GM19238 (cell line): ENCODE measurements at regions not wholly inside any gene's neighbourhood (a gene's known extent, or its start where the extent isn't known, plus 50 kb on each side); places are given as distances from the start of the nearest gene placed in this dataset.
"Not testable (repeated sequence)": the region's sequence is repeated elsewhere in the genome, so short reads cannot be mapped to it uniquely, and the experiment has no call there.

ENCODE experiments used
- DNase-seq: peaks from one replicate; pipeline ENCODE4 v3.0.0; 2011; ENCODE audit warnings: low spot score; ENCODE audit not compliant: insufficient read length

DNA sequence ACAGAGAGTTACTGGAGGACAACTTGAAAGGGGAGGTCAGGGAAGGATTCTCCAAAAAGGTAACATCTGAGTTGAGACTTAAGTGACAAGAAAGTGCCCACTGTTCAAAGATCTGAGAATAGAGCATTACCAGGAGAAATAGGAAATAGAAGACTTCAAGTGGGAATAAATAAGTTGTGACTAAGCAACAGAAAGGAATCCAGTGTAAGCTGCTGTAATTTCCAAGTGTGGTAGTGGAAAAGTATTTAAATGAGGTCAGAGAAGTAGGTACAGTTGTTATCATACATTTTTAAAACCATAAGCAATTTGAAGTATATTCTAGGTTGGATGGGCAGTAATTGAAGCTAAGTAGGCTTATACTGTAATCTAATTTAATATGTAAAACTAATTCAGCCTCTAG, 211.9 kb downstream of the FBXO8 start:
- no peak for DNase-seq

- DNase-seq: no peak
These were observed 213.6 kb downstream of the FBXO8 start for GRCh38 chr4:174069848-174070330.

- DNase-seq: no peak
These were observed 216.8 kb downstream of the FBXO8 start for GRCh38 chr4:174066611-174067205.

DNA sequence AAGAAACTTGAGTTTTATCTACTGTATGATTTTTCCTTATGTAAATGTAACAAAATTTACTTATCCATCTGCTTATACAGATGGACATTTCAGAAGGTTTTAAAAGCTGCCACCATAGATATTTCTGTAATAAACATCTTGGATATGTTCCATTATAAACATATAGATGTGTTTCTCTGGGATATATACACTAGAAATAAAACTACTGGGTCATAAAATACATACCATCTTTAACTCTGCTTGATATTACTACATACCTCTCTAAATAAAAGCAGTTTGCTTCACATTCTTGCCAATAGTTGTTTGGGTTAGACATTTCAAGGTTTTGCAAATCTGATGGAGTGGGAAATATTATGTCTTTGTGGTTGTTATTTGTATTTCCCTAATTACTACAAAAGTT, 220.6 kb downstream of the FBXO8 start:
- no peak for DNase-seq

- no peak for DNase-seq
These were observed 222.4 kb downstream of the FBXO8 start for GRCh38 chr4:174061026-174061425.

DNA sequence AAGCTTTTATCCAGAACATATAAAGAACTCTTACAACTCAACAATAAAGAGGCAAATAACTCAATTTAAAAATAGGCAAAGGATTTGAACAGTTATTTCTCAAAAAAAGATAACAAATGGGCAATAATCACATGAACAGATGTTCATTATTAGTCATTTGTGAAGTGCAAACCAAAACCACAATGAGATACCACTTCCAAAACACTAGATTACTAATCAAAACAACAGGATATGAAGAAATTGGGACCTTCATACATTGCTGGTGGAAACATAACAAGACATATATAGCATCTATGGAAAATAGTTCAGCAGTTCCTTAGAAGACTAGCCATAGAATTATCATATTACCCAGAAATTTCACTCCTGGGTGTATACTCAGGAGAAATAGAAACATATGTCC, 224.6 kb downstream of the FBXO8 start:
- DNase-seq: no peak

DNA sequence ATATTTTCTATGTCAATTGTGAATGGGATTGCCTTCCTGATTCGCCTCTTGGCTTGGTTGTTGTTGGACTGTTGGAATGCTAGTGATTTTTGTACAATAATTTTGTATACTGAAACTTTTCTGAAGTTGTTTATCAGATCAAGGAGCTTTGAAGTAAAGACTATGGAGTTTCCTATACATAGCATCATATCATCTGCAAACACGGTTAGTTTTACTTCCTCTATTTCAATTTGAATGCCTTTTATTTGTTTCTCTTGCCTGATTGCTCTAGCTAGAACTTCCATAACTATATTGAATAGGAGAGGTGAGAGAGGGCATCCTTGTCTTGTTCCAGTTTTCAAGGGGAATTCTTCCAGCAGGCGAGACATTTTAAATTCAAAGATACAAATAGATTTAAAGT, 226.5 kb downstream of the FBXO8 start:
- DNase-seq: no peak

DNA sequence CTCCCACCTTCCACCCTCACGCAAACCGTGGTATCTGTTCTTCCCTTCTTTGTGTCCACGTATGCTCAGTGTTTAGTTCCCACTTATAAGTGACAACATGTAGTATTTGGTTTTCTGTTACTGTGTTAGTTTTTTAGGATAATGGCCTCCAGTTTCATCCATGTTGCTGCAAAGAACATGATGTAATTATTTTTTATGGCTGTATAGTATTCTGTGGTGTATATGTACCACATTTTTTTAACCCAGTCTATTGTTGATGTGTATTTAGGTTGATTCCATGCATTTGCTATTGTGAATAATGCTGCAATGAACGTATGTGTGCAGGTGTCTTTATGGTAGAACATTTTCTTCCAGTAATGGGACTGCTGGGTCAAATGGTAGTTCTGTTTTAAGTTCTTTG, 228.1 kb downstream of the FBXO8 start:
- DNase-seq: no peak

DNA sequence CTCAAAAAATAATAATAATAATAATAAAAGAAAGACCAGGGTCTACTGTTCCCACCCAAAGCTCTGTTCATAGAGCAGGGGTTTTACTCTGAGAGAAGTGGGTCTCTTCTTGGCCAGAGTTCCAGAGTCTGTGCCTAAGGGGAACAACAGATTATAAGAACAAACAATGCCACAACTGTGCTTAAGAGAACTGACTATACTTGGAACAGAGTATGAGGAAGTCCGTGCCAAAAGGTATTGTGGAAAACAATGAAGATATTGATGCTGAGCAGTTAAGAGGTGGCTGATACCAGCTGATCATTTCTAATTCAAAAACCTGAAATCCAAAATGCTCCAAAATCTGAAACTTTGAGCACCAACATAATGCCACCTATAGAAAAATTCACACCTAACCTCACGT, 229.6 kb downstream of the FBXO8 start:
- DNase-seq: no peak

DNA sequence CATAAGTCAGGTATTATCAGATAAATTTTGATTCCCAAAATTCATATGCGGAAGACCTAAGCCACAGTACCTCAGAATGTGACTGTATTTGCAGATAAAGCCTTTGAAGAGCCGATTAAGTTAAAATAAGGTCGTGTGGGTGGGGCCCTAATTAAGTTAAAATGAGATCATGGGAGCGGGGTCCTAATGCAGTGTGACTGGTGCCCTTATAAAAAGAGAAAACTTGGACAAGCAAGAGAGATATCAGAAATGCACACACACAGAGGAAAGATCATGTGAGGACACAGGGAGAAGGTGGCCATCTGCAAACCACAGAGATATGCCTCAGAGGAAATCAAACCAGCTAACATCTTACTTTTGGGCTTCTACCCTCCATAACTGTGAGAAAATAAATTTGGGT, 236.1 kb downstream of the FBXO8 start:
- no peak for DNase-seq

DNA sequence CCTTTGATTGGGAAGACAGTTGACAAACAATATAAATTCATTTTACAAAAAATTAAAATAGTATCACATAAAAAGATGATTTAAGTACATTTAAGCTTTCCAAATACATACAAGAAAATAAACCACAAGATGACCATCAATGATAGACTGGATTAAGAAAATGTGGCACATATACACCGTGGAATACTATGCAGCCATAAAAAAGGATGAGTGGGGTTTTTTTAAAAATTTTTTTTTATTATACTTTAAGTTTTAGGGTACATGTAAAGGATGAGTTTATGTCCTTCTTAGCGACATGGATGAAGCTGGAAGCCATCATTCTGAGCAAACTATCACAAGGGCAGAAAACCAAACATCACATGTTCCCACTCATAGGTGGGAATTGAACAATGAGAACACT, 237.6 kb downstream of the FBXO8 start:
- DNase-seq: not testable (repeated sequence)

- no peak for DNase-seq
These were observed 238.1 kb downstream of the FBXO8 start for GRCh38 chr4:174045381-174045780.

DNA sequence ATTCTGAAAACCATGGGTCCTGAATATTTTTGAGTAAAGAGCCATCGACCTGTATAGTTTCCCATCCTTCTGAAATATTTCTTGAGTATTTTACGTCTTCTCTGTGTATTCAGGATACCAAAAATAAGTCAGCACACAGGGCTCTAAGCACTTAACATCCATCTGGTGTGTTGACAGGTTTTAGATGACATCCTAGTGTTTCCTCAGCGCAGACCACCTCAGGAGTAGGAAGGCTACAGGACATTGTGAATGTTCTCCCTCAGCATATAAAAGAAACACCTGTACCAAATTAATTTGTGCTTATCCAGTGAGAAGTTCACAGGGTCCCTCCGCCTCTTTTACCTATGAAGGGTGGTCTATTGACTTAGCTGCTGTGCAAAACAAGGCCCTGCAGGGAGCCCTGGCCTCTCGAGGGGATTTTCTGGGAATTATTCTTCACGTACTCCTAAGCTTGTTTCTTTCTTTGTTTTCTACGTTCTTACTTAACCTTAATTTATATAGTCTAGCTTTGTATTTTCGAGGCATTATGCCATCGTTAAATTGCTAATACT, 241.8 kb downstream of the FBXO8 start:
- no peak for DNase-seq

DNA sequence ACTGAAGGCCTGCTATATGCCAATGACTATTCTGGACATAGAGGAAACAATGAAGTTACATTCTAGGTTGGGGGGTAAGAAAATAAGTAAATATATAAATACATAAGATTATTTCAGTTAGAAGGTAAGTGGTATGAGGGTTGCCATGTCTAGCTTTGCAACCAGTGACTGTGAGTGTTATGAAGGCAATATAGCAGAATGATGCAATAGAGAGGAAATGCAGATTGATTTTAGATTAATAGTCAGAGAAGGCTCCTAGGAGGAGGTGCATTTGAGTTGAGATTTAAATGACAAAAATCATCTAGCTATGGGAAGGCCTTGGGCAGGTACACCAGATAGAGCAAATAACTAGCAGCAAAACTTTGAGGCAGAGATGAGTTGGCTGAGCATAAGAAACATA, 243.2 kb downstream of the FBXO8 start:
- DNase-seq: no peak

- DNase-seq: no peak
These were observed 245.0 kb downstream of the FBXO8 start for GRCh38 chr4:174038481-174038880.

DNA sequence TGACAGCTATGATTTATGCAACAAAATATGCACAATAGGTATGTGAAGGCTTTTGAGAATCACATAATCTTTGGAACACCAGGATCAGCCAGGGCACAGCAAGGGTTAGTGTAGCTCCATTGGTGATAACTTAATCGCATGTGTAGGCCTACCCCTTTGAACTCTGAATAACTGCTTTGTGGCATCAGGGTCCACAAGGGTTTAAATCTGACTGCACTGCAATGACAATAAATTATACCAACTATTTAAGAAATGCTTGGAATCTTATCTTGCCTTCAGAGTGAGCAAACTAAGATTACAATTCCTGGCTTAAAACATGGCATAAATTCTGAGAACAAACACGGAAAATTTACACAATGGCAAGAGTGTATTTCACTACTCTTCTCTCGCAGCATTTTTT, 245.8 kb downstream of the FBXO8 start:
- DNase-seq: no peak

- no peak for DNase-seq
These were observed 246.4 kb downstream of the FBXO8 start for GRCh38 chr4:174037049-174037448.

DNA sequence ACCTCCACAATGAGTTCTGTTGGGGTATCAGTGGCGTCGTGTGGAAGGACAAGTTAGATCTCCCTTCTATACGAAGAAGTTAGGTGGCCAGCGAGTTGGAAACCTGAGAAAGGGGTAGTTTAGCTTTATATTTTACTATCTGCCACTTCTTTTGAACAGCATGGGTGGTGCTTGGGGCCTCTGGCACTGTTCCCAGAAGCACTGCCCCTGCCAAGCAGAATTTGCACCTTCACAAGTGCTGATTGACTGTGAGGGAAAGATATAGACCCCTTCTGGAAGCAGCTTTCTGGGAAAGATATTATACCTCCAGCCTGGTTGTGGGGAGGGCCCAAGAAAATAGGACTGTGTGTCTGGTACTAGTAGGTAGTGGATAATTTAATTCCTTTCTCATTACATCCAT, 246.9 kb downstream of the FBXO8 start:
- DNase-seq: no peak

DNA sequence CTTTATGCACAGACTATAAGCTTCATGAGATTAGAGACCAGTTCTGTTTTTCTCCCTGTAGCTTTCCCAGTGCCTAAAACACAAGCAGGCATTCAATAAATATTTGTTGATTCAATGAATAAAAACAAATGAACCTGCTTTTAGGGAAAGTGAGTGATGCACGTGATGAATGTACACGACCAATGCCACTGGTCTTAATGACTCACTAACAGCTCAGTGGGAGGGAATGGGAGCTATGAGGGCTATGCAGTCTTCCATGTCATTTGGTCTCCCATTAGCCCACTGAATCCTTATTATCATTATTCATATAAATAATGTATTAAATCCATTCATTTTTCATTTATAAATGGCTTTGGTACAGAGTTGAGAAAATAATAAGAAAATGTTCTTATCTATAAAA, 247.4 kb downstream of the FBXO8 start:
- DNase-seq: no peak

DNA sequence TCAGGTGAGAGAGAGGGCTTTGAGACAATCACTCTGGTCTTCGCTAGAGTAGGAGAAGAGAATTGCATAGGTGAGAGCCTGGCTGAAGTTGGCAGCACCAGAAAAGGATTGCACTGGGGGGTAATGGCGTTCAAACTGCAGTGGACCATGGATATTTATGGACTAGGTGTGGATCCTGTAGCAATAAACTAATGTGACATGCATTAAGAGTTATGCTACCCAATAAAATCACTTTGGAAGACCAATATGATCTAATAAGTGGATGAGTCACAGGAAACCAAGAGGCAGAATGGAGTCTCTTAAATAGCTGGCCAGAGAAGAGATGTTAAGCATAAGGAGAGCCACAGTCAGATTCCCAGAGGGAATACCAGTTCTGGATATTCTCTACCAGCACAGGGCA, 259.8 kb downstream of the FBXO8 start:
- no peak for DNase-seq

- no peak for DNase-seq
These were observed 265.2 kb downstream of the FBXO8 start for GRCh38 chr4:174018236-174018635.

GRCh38 chr4:174016251-174016650, 267.2 kb downstream of the FBXO8 start:
- DNase-seq: no peak

- no peak for DNase-seq
These were observed 270.6 kb downstream of the FBXO8 start for GRCh38 chr4:174012886-174013259.
